IMR-90 (cell line): ENCODE measurements at regions not wholly inside any gene's neighbourhood (a gene's known extent, or its start where the extent isn't known, plus 50 kb on each side); places are given as distances from the start of the nearest gene placed in this dataset.
"Not testable (repeated sequence)": the region's sequence is repeated elsewhere in the genome, so short reads cannot be mapped to it uniquely, and the experiment has no call there.

ENCODE experiments used
- CEBPB ChIP-seq: IDR thresholded peaks from 2 replicates; pipeline ENCODE4 v1.6.1; 2012; ENCODE audit warnings: low read depth, low read length, improper control_type of control experiment
- CTCF ChIP-seq: conservative IDR thresholded peaks from 2 replicates; pipeline ENCODE4 v1.5.1; 2012; ENCODE audit warnings: mild to moderate bottlenecking, low read depth, low read length, improper control_type of control experiment
- MAFK ChIP-seq: IDR thresholded peaks from 2 replicates; pipeline ENCODE4 v1.6.1; 2012; ENCODE audit warnings: low read depth, low read length, improper control_type of control experiment
- MXI1 ChIP-seq: IDR thresholded peaks from 2 replicates; pipeline ENCODE4 v1.6.1; 2012; ENCODE audit warnings: low read depth, mild to moderate bottlenecking, low read length, moderate library complexity, borderline replicate concordance
- POLR2A ChIP-seq: IDR thresholded peaks from 2 replicates; pipeline ENCODE4 v1.6.1; 2012; ENCODE audit warnings: mild to moderate bottlenecking, low read depth, low read length
- RAD21 ChIP-seq: IDR thresholded peaks from 2 replicates; pipeline ENCODE4 v1.6.1; 2012; ENCODE audit warnings: low read length, improper control_type of control experiment
- RCOR1 ChIP-seq: IDR thresholded peaks from 2 replicates; pipeline ENCODE4 v1.6.1; 2012; ENCODE audit warnings: mild to moderate bottlenecking, low read length, improper control_type of control experiment; ENCODE audit not compliant: insufficient replicate concordance
- SMC3 ChIP-seq: fragments of 150-350 bp; IDR thresholded peaks from 2 replicates; pipeline ENCODE4 v1.6.1; 2016; ENCODE audit warnings: low read depth, mild to moderate bottlenecking, antibody characterized with exemption, low read length, moderate library complexity
- USF2 ChIP-seq: fragments of 150-350 bp; IDR thresholded peaks from 2 replicates; pipeline ENCODE4 v1.6.1; 2017; ENCODE audit warnings: mild to moderate bottlenecking, antibody characterized with exemption, low read length, low read depth

GRCh38 chr6:93833326-93833725 lies 414.0 kb upstream of the EPHA7 start:
- not testable (repeated sequence) for TF ChIP-seq RCOR1, CTCF, CEBPB, POLR2A, MAFK, RAD21, SMC3, MXI1, USF2
